ENCODE measurements at regions not wholly inside any gene's neighbourhood (a gene's known extent, or its start where the extent isn't known, plus 50 kb on each side); places are given as distances from the start of the nearest gene placed in this dataset.

GRCh38 chr3:17798000-17798399 is 55.6 kb upstream of the TBC1D5 start:
- Histone ChIP-seq H3K27ac (ENCODE audit: low read depth in 2 of 2, low read length in 1 of 2) (no peak overlapping the region), H3K27me3 (ENCODE audit: control insufficient read depth in 1 of 2, insufficient read depth in 2 of 2, low read length in 2 of 2) (peaks cover 0 to 2% of the 10 kb centered on the region in 2 donors), H3K4me1 (ENCODE audit: control insufficient read depth in 2 of 2, insufficient read depth in 2 of 2, low read length in 1 of 2) (no peaks in the 10 kb centered on the region), H3K9me3 (ENCODE audit: control insufficient read depth in 2 of 2, insufficient read depth in 1 of 2, low read depth in 1 of 2, low read length in 1 of 2) (peaks cover 0 to 4% of the 10 kb centered on the region in 2 donors), H3K36me3 (ENCODE audit: control insufficient read depth in 2 of 2, insufficient read depth in 2 of 2, low read length in 1 of 2) (no peaks in the 10 kb centered on the region), H3K4me3 (ENCODE audit: low read depth in 1 of 2, low read length in 2 of 2) (no peak overlapping the region)

GRCh38 chr3:17795711-17796110 is 53.3 kb upstream of the TBC1D5 start:
- 65 to 66% methylated on average over 3 of the region's 3 CpGs for WGBS, 2 donors

GRCh38 chr3:17795280-17795679 is 52.8 kb upstream of the TBC1D5 start:
- H3K4me1 ChIP-seq (ENCODE audit: control insufficient read depth in 2 of 2, insufficient read depth in 2 of 2, low read length in 1 of 2) = no peaks in the 10 kb centered on the region

More at GRCh38 chr3:17795711-17796110, 53.3 kb upstream of the TBC1D5 start:
- Histone ChIP-seq H3K36me3 (ENCODE audit: control insufficient read depth in 2 of 2, insufficient read depth in 2 of 2, low read length in 1 of 2) (no peaks in the 10 kb centered on the region), H3K4me3 (ENCODE audit: low read depth in 1 of 2, low read length in 2 of 2) (no peak overlapping the region), H3K4me1 (ENCODE audit: control insufficient read depth in 2 of 2, insufficient read depth in 2 of 2, low read length in 1 of 2) (no peaks in the 10 kb centered on the region), H3K27me3 (ENCODE audit: control insufficient read depth in 1 of 2, insufficient read depth in 2 of 2, low read length in 2 of 2) (peaks cover 0 to 2% of the 10 kb centered on the region in 2 donors), H3K27ac (ENCODE audit: low read depth in 2 of 2, low read length in 1 of 2) (no peak overlapping the region), H3K9me3 (ENCODE audit: control insufficient read depth in 2 of 2, insufficient read depth in 1 of 2, low read depth in 1 of 2, low read length in 1 of 2) (peaks cover 0 to 4% of the 10 kb centered on the region in 2 donors)

GRCh38 chr3:17793542-17794195 is 51.2 kb upstream of the TBC1D5 start:
- no peak overlapping the region for H3K27ac ChIP-seq (ENCODE audit: low read depth in 2 of 2, low read length in 1 of 2)
- peaks cover 0 to 4% of the 10 kb centered on the region in 2 donors for H3K9me3 ChIP-seq (ENCODE audit: control insufficient read depth in 2 of 2, insufficient read depth in 1 of 2, low read depth in 1 of 2, low read length in 1 of 2)
- no peak overlapping the region for H3K4me3 ChIP-seq (ENCODE audit: low read depth in 1 of 2, low read length in 2 of 2)
- no peaks in the 10 kb centered on the region for H3K4me1 ChIP-seq (ENCODE audit: control insufficient read depth in 2 of 2, insufficient read depth in 2 of 2, low read length in 1 of 2)
- H3K36me3 ChIP-seq (ENCODE audit: control insufficient read depth in 2 of 2, insufficient read depth in 2 of 2, low read length in 1 of 2) = no peaks in the 10 kb centered on the region
- 92% methylated on average over 4 of the region's 4 CpGs for WGBS, 2 donors
- H3K27me3 ChIP-seq (ENCODE audit: control insufficient read depth in 1 of 2, insufficient read depth in 2 of 2, low read length in 2 of 2) = peaks cover 0 to 2% of the 10 kb centered on the region in 2 donors

More at GRCh38 chr3:17795280-17795679, 52.8 kb upstream of the TBC1D5 start:
- no peak overlapping the region for H3K4me3 ChIP-seq (ENCODE audit: low read depth in 1 of 2, low read length in 2 of 2)
- 81 to 87% methylated on average over 1 of the region's 1 CpG for WGBS, 2 donors
- H3K27ac ChIP-seq (ENCODE audit: low read depth in 2 of 2, low read length in 1 of 2) = no peak overlapping the region
- no peaks in the 10 kb centered on the region for H3K36me3 ChIP-seq (ENCODE audit: control insufficient read depth in 2 of 2, insufficient read depth in 2 of 2, low read length in 1 of 2)
- H3K9me3 ChIP-seq (ENCODE audit: control insufficient read depth in 2 of 2, insufficient read depth in 1 of 2, low read depth in 1 of 2, low read length in 1 of 2) = peaks cover 0 to 4% of the 10 kb centered on the region in 2 donors
- peaks cover 0 to 2% of the 10 kb centered on the region in 2 donors for H3K27me3 ChIP-seq (ENCODE audit: control insufficient read depth in 1 of 2, insufficient read depth in 2 of 2, low read length in 2 of 2)

All from esophagus (tissue), 2 donors.